MM.1S (cell line): ENCODE measurements at regions not wholly inside any gene's neighbourhood (a gene's known extent, or its start where the extent isn't known, plus 50 kb on each side); places are given as distances from the start of the nearest gene placed in this dataset.

Source experiments
- CTCF ChIP-seq: fragments of 300-600 bp; sonication (generic); IDR thresholded peaks from 2 replicates; pipeline ENCODE4 v1.5.1; 2016; ENCODE audit warnings: antibody characterized with exemption, low read length, mixed read lengths
- EZH2 ChIP-seq: fragments of 300-600 bp; sonication (generic); optimal IDR thresholded peaks from 2 replicates; pipeline ENCODE3; 2017; ENCODE audit warnings: low read depth, mild to moderate bottlenecking, antibody characterized with exemption, low read length, mixed read lengths
- EZH2phosphoT487 ChIP-seq: fragments of 300-600 bp; sonication (generic); IDR thresholded peaks from 2 replicates; pipeline ENCODE4 v1.6.1; 2018; ENCODE audit warnings: antibody characterized with exemption, low read length

GRCh38 chr5:56480705-56481427 lies 247.7 kb upstream of the ANKRD55 start:
- no peak for TF ChIP-seq CTCF
- no peak for TF ChIP-seq EZH2
- no peak for TF ChIP-seq EZH2phosphoT487
